ENCODE measurements at regions not wholly inside any gene's neighbourhood (a gene's known extent, or its start where the extent isn't known, plus 50 kb on each side); places are given as distances from the start of the nearest gene placed in this dataset.

DNA sequence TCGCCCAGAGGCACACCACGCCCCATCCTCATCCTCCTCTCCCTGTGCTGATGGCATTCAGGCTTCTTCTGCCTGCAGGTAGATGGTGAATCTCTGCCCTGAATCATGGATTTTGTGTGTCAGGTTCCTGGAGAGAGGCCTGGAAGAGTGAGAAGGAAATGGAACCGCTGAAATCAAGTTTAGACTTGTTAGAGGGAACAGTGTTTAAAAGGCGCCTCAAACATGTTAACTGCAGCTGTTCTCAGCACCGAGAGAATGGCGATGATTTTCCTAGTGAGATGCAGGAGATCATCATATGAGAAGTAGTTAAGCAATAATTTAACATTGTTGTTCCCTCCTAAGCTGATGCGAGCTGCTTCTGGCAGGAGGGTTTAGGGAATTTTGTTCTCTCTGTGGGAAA lies 744.4 kb upstream of the EEF2KMT start:
- TF ChIP-seq, protein P1, sequence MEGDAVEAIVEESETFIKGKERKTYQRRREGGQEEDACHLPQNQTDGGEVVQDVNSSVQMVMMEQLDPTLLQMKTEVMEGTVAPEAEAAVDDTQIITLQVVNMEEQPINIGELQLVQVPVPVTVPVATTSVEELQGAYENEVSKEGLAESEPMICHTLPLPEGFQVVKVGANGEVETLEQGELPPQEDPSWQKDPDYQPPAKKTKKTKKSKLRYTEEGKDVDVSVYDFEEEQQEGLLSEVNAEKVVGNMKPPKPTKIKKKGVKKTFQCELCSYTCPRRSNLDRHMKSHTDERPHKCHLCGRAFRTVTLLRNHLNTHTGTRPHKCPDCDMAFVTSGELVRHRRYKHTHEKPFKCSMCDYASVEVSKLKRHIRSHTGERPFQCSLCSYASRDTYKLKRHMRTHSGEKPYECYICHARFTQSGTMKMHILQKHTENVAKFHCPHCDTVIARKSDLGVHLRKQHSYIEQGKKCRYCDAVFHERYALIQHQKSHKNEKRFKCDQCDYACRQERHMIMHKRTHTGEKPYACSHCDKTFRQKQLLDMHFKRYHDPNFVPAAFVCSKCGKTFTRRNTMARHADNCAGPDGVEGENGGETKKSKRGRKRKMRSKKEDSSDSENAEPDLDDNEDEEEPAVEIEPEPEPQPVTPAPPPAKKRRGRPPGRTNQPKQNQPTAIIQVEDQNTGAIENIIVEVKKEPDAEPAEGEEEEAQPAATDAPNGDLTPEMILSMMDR (IDR thresholded peaks at IDR 0.05; ENCODE audit: low read depth, low read length), result no peak
- TF ChIP-seq EZH2phosphoT487 (IDR thresholded peaks at IDR 0.05; ENCODE audit: low read depth), result no peak
